Jurkat, Clone E6-1 (cell line): ENCODE measurements at regions not wholly inside any gene's neighbourhood (a gene's known extent, or its start where the extent isn't known, plus 50 kb on each side); places are given as distances from the start of the nearest gene placed in this dataset.

Experiments
- DNase-seq: peaks from one replicate; pipeline ENCODE4 v3.0.0-alpha.2; 2011; ENCODE audit warnings: low read depth, low spot score
- H3K4me3 ChIP-seq: 2 replicates; pipeline ENCODE4 v1.5.1; 2011; ENCODE audit warnings: mild to moderate bottlenecking, low read length, control low read depth, moderate library complexity

GRCh38 chr20:24296477-24297261 lies 172.8 kb upstream of the SYNDIG1 start:
- no peak overlapping the region for H3K4me3 ChIP-seq
- no peak for DNase-seq

GRCh38 chr20:24291014-24291413 lies 178.4 kb upstream of the SYNDIG1 start:
- no peak overlapping the region for H3K4me3 ChIP-seq
- DNase-seq = peak; percentile 46

GRCh38 chr20:24289737-24290481 lies 179.5 kb upstream of the SYNDIG1 start:
- H3K4me3 ChIP-seq = peak overlapping the region; percentile 29
- peak; percentile 96 for DNase-seq

- DNase-seq = no peak
- H3K4me3 ChIP-seq = no peak overlapping the region
Observed at GRCh38 chr20:24283186-24283585, 186.2 kb upstream of the SYNDIG1 start.

- DNase-seq = no peak
- no peak overlapping the region for H3K4me3 ChIP-seq
Observed at GRCh38 chr20:24277196-24277595, 192.2 kb upstream of the SYNDIG1 start.

- H3K4me3 ChIP-seq = no peak overlapping the region
- peak; percentile 20 for DNase-seq
Observed at GRCh38 chr20:24275946-24276705, 193.3 kb upstream of the SYNDIG1 start.

GRCh38 chr20:24273251-24273650 lies 196.2 kb upstream of the SYNDIG1 start:
- no peak for DNase-seq

GRCh38 chr20:24261351-24261750 lies 208.1 kb upstream of the SYNDIG1 start:
- no peak overlapping the region for H3K4me3 ChIP-seq
- DNase-seq = no peak

More at GRCh38 chr20:24273251-24273650, 196.2 kb upstream of the SYNDIG1 start:
- H3K4me3 ChIP-seq = no peak overlapping the region

- DNase-seq = no peak
Observed at GRCh38 chr20:24257171-24257570, 212.3 kb upstream of the SYNDIG1 start.

GRCh38 chr20:24256307-24256706 lies 213.1 kb upstream of the SYNDIG1 start:
- H3K4me3 ChIP-seq = no peak overlapping the region
- no peak for DNase-seq

More at GRCh38 chr20:24257171-24257570, 212.3 kb upstream of the SYNDIG1 start:
- H3K4me3 ChIP-seq = no peak overlapping the region

- no peak overlapping the region for H3K4me3 ChIP-seq
- no peak for DNase-seq
Observed at GRCh38 chr20:24254480-24254879, 214.9 kb upstream of the SYNDIG1 start.

GRCh38 chr20:24253321-24253720 lies 216.1 kb upstream of the SYNDIG1 start:
- no peak for DNase-seq
- H3K4me3 ChIP-seq = no peak overlapping the region

- H3K4me3 ChIP-seq = no peak overlapping the region
- no peak for DNase-seq
Observed at GRCh38 chr20:24245094-24245493, 224.3 kb upstream of the SYNDIG1 start.

GRCh38 chr20:24242763-24243162 lies 226.7 kb upstream of the SYNDIG1 start:
- no peak for DNase-seq
- no peak overlapping the region for H3K4me3 ChIP-seq

GRCh38 chr20:24241466-24241865 lies 228.0 kb upstream of the SYNDIG1 start:
- H3K4me3 ChIP-seq = no peak overlapping the region
- DNase-seq = no peak

- DNase-seq = no peak
- no peak overlapping the region for H3K4me3 ChIP-seq
Observed at GRCh38 chr20:24236963-24237362, 232.5 kb upstream of the SYNDIG1 start.

GRCh38 chr20:24236201-24236600 lies 233.2 kb upstream of the SYNDIG1 start:
- no peak overlapping the region for H3K4me3 ChIP-seq
- DNase-seq = no peak

GRCh38 chr20:24235296-24236175 lies 233.9 kb upstream of the SYNDIG1 start:
- no peak for DNase-seq
- H3K4me3 ChIP-seq = no peak overlapping the region

GRCh38 chr20:24227600-24227999 lies 239.0 kb upstream of the GGTLC1 start:
- no peak overlapping the region for H3K4me3 ChIP-seq
- no peak for DNase-seq
